22Rv1 (cell line): ENCODE measurements at regions not wholly inside any gene's neighbourhood (a gene's known extent, or its start where the extent isn't known, plus 50 kb on each side); places are given as distances from the start of the nearest gene placed in this dataset.

Experiments used
- H3K27ac ChIP-seq: fragments of 450-650 bp; 2 replicates; pipeline ENCODE4 v1.5.1; 2017
- ZFX ChIP-seq: fragments of 450-650 bp; IDR thresholded peaks from 2 replicates; pipeline ENCODE4 v1.6.1; 2017; ENCODE audit warnings: antibody characterized with exemption, borderline replicate concordance
- TF ChIP-seq, protein P1 (sequence below): fragments of 450-650 bp; IDR thresholded peaks from 2 replicates; pipeline ENCODE4 v1.5.1; 2017; ENCODE audit warnings: mild to moderate bottlenecking

- TF ChIP-seq ZFX: no peak
- TF ChIP-seq, protein P1, sequence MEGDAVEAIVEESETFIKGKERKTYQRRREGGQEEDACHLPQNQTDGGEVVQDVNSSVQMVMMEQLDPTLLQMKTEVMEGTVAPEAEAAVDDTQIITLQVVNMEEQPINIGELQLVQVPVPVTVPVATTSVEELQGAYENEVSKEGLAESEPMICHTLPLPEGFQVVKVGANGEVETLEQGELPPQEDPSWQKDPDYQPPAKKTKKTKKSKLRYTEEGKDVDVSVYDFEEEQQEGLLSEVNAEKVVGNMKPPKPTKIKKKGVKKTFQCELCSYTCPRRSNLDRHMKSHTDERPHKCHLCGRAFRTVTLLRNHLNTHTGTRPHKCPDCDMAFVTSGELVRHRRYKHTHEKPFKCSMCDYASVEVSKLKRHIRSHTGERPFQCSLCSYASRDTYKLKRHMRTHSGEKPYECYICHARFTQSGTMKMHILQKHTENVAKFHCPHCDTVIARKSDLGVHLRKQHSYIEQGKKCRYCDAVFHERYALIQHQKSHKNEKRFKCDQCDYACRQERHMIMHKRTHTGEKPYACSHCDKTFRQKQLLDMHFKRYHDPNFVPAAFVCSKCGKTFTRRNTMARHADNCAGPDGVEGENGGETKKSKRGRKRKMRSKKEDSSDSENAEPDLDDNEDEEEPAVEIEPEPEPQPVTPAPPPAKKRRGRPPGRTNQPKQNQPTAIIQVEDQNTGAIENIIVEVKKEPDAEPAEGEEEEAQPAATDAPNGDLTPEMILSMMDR: no peak
- H3K27ac ChIP-seq: no peak overlapping the region
Observed at GRCh38 chr2:47315475-47315874, 53.6 kb upstream of the EPCAM start.

- TF ChIP-seq, protein P1: no peak
- no peak overlapping the region for H3K27ac ChIP-seq
Observed at GRCh38 chr2:47313728-47314127, 55.4 kb upstream of the EPCAM start.

- H3K27ac ChIP-seq: no peak overlapping the region
- TF ChIP-seq, protein P1: no peak
- no peak for TF ChIP-seq ZFX
Observed at GRCh38 chr2:47313141-47313691, 55.9 kb upstream of the EPCAM start.

DNA sequence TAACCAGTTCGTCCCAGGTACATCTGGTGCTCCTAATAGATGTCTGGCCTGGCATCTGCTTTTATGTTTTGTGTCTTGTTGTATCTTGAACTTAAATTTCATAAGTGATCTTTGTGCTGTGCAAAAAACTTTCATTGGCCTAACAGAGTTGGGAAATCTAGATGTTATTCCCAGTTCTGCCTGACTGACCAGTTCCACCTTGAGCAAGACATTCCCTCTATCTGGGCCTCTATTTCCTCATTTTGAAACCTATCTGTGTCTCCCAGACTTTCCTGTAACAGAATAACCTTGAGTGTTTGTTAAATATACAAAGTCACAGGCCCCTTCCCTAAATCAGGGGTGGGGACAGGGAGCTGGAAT lies 56.6 kb upstream of the EPCAM start:
- H3K27ac ChIP-seq: no peak overlapping the region

DNA sequence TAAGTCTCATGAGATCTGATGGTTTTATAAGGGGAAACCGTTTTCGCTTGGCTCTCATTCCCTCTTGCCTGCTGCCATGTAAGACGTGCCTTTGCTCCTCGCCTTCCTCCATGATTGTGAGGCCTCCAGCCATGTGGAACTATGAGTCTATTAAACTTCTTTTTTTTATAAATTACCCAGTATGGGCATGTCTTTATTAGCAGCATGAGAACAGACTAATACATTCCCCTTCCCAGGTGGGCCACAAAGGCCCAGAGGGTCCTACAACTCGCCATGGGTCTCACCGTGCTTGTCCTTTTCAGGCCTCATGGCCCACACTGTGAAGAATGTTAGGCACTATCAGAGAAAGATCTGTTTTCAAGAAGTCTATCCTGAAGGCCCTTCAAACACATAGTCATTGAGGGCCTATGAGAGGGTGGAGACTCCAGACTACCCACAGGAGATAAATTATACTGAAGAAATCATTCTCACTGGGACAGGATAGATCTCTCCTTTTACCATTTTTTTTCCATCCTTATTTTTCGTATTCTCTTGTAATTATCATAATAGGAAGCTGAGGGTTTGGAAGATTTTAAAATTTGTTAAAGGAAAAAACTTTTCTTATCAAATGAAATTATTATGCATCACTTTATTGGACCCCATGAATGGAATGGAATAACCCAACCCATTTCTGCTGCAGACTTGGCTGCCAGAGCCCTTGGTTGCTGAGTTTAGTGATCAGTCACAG lies 57.2 kb upstream of the EPCAM start:
- no peak overlapping the region for H3K27ac ChIP-seq
- no peak for TF ChIP-seq ZFX
- TF ChIP-seq, protein P1: no peak

More for the DNA sequence above, 56.6 kb upstream of the EPCAM start:
- TF ChIP-seq, protein P1: no peak
- TF ChIP-seq ZFX: no peak

DNA sequence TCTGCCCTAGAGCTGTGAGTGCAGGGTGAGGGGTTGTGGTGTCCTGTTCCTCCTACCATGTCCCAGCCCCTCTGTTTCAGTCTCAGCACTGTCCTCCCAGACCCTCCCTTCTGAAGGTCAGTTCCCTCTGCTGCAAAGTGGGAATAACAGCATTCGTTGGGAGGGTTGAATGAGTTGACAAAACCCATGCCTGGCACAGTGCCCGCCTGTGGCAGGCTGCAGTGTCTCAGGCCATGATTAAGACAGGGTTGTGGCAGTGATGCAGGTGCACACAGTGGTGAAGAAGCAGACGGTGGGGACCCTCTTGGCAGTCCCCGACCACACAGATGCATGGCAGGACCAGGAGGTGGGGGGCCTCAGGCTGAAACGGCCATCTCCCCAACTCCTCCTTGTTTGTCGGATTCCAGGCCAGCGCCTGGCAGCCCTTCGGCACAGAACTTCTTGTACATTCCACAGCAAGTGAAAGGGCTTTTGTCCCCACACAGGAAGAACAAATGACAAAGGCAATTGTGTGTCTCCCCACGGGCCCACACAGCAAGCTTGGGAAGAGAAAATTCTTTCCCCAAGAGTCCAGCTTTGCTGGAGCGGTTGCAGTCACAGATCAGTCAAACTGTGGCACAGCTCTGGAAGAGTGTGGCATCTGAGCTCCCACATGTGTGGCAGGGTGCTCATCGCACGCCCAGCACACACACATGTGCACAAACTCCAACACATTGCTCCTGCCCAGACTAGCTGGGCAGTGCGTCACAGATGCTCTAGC lies 58.1 kb upstream of the EPCAM start:
- no peak overlapping the region for H3K27ac ChIP-seq
- TF ChIP-seq, protein P1: no peak
- TF ChIP-seq ZFX: no peak
